Kidney capillary endothelial cell (primary cell): ENCODE measurements at regions not wholly inside any gene's neighbourhood (a gene's known extent, or its start where the extent isn't known, plus 50 kb on each side); places are given as distances from the start of the nearest gene placed in this dataset.
A peak's percentile ranks its signal among the peaks of the same experiment; 100 is the strongest.

Experiments used
- DNase-seq: peaks from one replicate; pipeline ENCODE4 v3.0.0-alpha.2; 2018; ENCODE audit warnings: low spot score

GRCh38 chr1:81477710-81478109, 323.0 kb upstream of the ADGRL2 start:
- DNase-seq = no peak

- DNase-seq = no peak
Observed at GRCh38 chr1:81472387-81472786, 328.3 kb upstream of the ADGRL2 start.

- DNase-seq = no peak
Observed at GRCh38 chr1:81471255-81471654, 329.5 kb upstream of the ADGRL2 start.

- DNase-seq = no peak
Observed at GRCh38 chr1:81470275-81470674, 330.5 kb upstream of the ADGRL2 start.

GRCh38 chr1:81467383-81467782, 333.4 kb upstream of the ADGRL2 start:
- no peak for DNase-seq

- DNase-seq = no peak
Observed at GRCh38 chr1:81466961-81467360, 333.8 kb upstream of the ADGRL2 start.

- no peak for DNase-seq
Observed at GRCh38 chr1:81463936-81464837, 336.5 kb upstream of the ADGRL2 start.

- DNase-seq = no peak
Observed at GRCh38 chr1:81459043-81459442, 341.7 kb upstream of the ADGRL2 start.

- no peak for DNase-seq
Observed at GRCh38 chr1:81458186-81458585, 342.5 kb upstream of the ADGRL2 start.

- no peak for DNase-seq
Observed at GRCh38 chr1:81455481-81455880, 345.3 kb upstream of the ADGRL2 start.

- no peak for DNase-seq
Observed at GRCh38 chr1:81453971-81454370, 346.8 kb upstream of the ADGRL2 start.

GRCh38 chr1:81453367-81453703, 347.4 kb upstream of the ADGRL2 start:
- no peak for DNase-seq

- no peak for DNase-seq
Observed at GRCh38 chr1:81452693-81453366, 347.9 kb upstream of the ADGRL2 start.

- DNase-seq = no peak
Observed at GRCh38 chr1:81449786-81450185, 350.9 kb upstream of the ADGRL2 start.

- no peak for DNase-seq
Observed at GRCh38 chr1:81446000-81446669, 354.6 kb upstream of the ADGRL2 start.

GRCh38 chr1:81443288-81443687, 357.4 kb upstream of the ADGRL2 start:
- no peak for DNase-seq

GRCh38 chr1:81439046-81439823, 361.5 kb upstream of the ADGRL2 start:
- DNase-seq = no peak

GRCh38 chr1:81437649-81438048, 363.1 kb upstream of the ADGRL2 start:
- no peak for DNase-seq

GRCh38 chr1:81437213-81437612, 363.5 kb upstream of the ADGRL2 start:
- DNase-seq = no peak

- no peak for DNase-seq
Observed at GRCh38 chr1:81435175-81435574, 365.6 kb upstream of the ADGRL2 start.

- DNase-seq = peak; percentile 41
Observed at GRCh38 chr1:81433676-81434075, 367.1 kb upstream of the ADGRL2 start.

- peak; percentile 82 for DNase-seq
Observed at GRCh38 chr1:81432654-81433109, 368.1 kb upstream of the ADGRL2 start.
